Thyroid gland (tissue), 4 donors: ENCODE measurements at regions not wholly inside any gene's neighbourhood (a gene's known extent, or its start where the extent isn't known, plus 50 kb on each side); places are given as distances from the start of the nearest gene placed in this dataset.

ENCODE experiments used
- DNase-seq, 2 donors: peaks; one replicate each; pipeline ENCODE4 v3.0.0-alpha.2; 2019
- H3K27ac ChIP-seq, 3 donors: fragments of 200-600 bp; sonication (generic); 1 replicate in 2 of 3; 2 replicates in 1 of 3; pipeline ENCODE4 v1.5.1; 2016 to 2019; ENCODE audit warnings: mild to moderate bottlenecking in 1 of 3, moderate library complexity in 1 of 3
- H3K27me3 ChIP-seq: fragments of 200-600 bp; sonication (generic); one replicate; pipeline ENCODE4 v1.5.1; 2019
- H3K36me3 ChIP-seq, 2 donors: fragments of 200-600 bp; sonication (generic); one replicate each; pipeline ENCODE4 v1.5.1; 2016 to 2019
- H3K4me1 ChIP-seq, 2 donors: fragments of 200-600 bp; sonication (generic); one replicate each; pipeline ENCODE4 v1.5.1; 2017 to 2019
- H3K4me3 ChIP-seq, 3 donors: fragments of 200-600 bp; sonication (generic); replicated peaks in 1 of 3; 1 replicate in 2 of 3; 2 replicates in 1 of 3; pipeline ENCODE4 v1.5.1; 2016; ENCODE audit warnings: mild to moderate bottlenecking in 1 of 3
- H3K9me3 ChIP-seq: fragments of 200-600 bp; sonication (generic); one replicate; pipeline ENCODE4 v1.5.1; 2017
- CTCF ChIP-seq, 6 experiments: fragments of 200-600 bp in 3 of 6; fragments of 450-650 bp in 3 of 6; sonication (generic) in 3 of 6; IDR thresholded peaks; one replicate each; pipeline ENCODE4 v1.5.1; 2016 to 2019; ENCODE audit warnings: antibody characterized with exemption in 6 of 6, mild to moderate bottlenecking in 2 of 6, inconsistent platforms in 1 of 6, moderate library complexity in 1 of 6
- POLR2A ChIP-seq, 2 donors: fragments of 450-650 bp; IDR thresholded peaks; one replicate each; pipeline ENCODE4 v1.6.1; 2017; ENCODE audit warnings: antibody characterized with exemption in 2 of 2, mild to moderate bottlenecking in 2 of 2, moderate library complexity in 1 of 2
- WGBS, 2 donors: methylation state at CpG; one replicate each; pipeline ENCODE4 v1.1.5; 2017; 5-methylcytosine and 5-hydroxymethylcytosine counted together
- intact Hi-C: fragments of 100-400 bp; cut with DNase I; formaldehyde crosslinking; loops from one replicate; pipeline ENCODE4 v1.15.1; 2023

GRCh38 chr2:211258646-211259335, 702.4 kb downstream of the CPS1 start:
- no peak for TF ChIP-seq CTCF (IDR thresholded peaks at IDR 0.05)
- TF ChIP-seq POLR2A (IDR thresholded peaks at IDR 0.05): no peak
- no peaks in the 10 kb centered on the region for H3K36me3 ChIP-seq
- no peak overlapping the region for H3K27ac ChIP-seq
- no peaks in the 10 kb centered on the region for H3K4me1 ChIP-seq
- 76 to 81% methylated on average over 1 of the region's 1 CpG for WGBS, 2 donors
- intact Hi-C loops: no loop called here
- no peak overlapping the region for H3K4me3 ChIP-seq
- DNase-seq: no peak
- H3K27me3 ChIP-seq: no peaks in the 10 kb centered on the region
- H3K9me3 ChIP-seq: no peaks in the 10 kb centered on the region

- Histone ChIP-seq H3K36me3 (no peaks in the 10 kb centered on the region), H3K9me3 (no peaks in the 10 kb centered on the region), H3K4me1 (no peaks in the 10 kb centered on the region), H3K4me3 (no peak overlapping the region), H3K27me3 (no peaks in the 10 kb centered on the region), H3K27ac (no peak overlapping the region)
- DNase-seq: no peak
- TF ChIP-seq CTCF (IDR thresholded peaks at IDR 0.05): no peak
- no peak for TF ChIP-seq POLR2A (IDR thresholded peaks at IDR 0.05)
- intact Hi-C loops: no loop called here
- 31 to 33% methylated on average over 4 of the region's 4 CpGs for WGBS, 2 donors
These were observed 703.6 kb downstream of the CPS1 start for GRCh38 chr2:211259831-211260476.

GRCh38 chr2:211270257-211270656, 713.9 kb downstream of the CPS1 start:
- WGBS, 2 donors: 81 to 89% methylated on average over 1 of the region's 1 CpG
- intact Hi-C loops: no loop called here
- TF ChIP-seq POLR2A (IDR thresholded peaks at IDR 0.05): no peak
- no peak for TF ChIP-seq CTCF (IDR thresholded peaks at IDR 0.05)
- no peak for DNase-seq
- H3K36me3 ChIP-seq: no peaks in the 10 kb centered on the region
- no peaks in the 10 kb centered on the region for H3K4me1 ChIP-seq
- no peaks in the 10 kb centered on the region for H3K27me3 ChIP-seq
- H3K9me3 ChIP-seq: no peaks in the 10 kb centered on the region
- no peak overlapping the region for H3K4me3 ChIP-seq
- H3K27ac ChIP-seq: no peak overlapping the region

GRCh38 chr2:211281430-211282073, 725.2 kb downstream of the CPS1 start:
- Histone ChIP-seq H3K4me1 (no peaks in the 10 kb centered on the region), H3K27me3 (no peaks in the 10 kb centered on the region), H3K27ac (no peak overlapping the region), H3K36me3 (no peaks in the 10 kb centered on the region), H3K9me3 (no peaks in the 10 kb centered on the region), H3K4me3 (no peak overlapping the region)
- intact Hi-C loops: no loop called here
- DNase-seq: no peak
- 41 to 45% methylated on average over 2 of the region's 2 CpGs for WGBS, 2 donors
- TF ChIP-seq POLR2A (IDR thresholded peaks at IDR 0.05) (no peak), CTCF (IDR thresholded peaks at IDR 0.05) (no peak)

- Histone ChIP-seq H3K4me3 (no peak overlapping the region), H3K4me1 (no peaks in the 10 kb centered on the region), H3K9me3 (no peaks in the 10 kb centered on the region), H3K27me3 (no peaks in the 10 kb centered on the region), H3K27ac (no peak overlapping the region), H3K36me3 (no peaks in the 10 kb centered on the region)
- no peak for DNase-seq
- intact Hi-C loops: no loop called here
- WGBS, 2 donors: 62 to 64% methylated on average over 4 of the region's 4 CpGs
- TF ChIP-seq POLR2A (IDR thresholded peaks at IDR 0.05): no peak
These were observed 746.3 kb downstream of the CPS1 start for GRCh38 chr2:211302676-211303075.
